ENCODE measurements at regions not wholly inside any gene's neighbourhood (a gene's known extent, or its start where the extent isn't known, plus 50 kb on each side); places are given as distances from the start of the nearest gene placed in this dataset.

- Histone ChIP-seq H3K79me1 (ENCODE audit: low read length) (no peaks in the 10 kb centered on the region), H3K23ac (ENCODE audit: low read length) (no peak overlapping the region), H3K56ac (ENCODE audit: low read length) (no peak overlapping the region), H3K4me1 (ENCODE audit: control insufficient read depth, low read depth, low read length) (no peaks in the 10 kb centered on the region), H3K27ac (ENCODE audit: low read depth, low read length) (no peak overlapping the region), H3K4ac (ENCODE audit: low read depth, low read length) (no peak overlapping the region), H3K27me3 (ENCODE audit: insufficient read depth, low read length, poor library complexity) (no peaks in the 10 kb centered on the region), H4K8ac (ENCODE audit: low read depth, low read length) (no peak overlapping the region), H2AK5ac (ENCODE audit: low read length) (no peak overlapping the region), H2BK120ac (ENCODE audit: low read depth, low read length) (no peak overlapping the region), H3K18ac (ENCODE audit: low read length) (no peak overlapping the region), H3K9ac (ENCODE audit: low read length) (no peak overlapping the region), H3K4me2 (ENCODE audit: low read length) (no peak overlapping the region), H3K36me3 (ENCODE audit: control insufficient read depth, insufficient read depth, low read length) (no peaks in the 10 kb centered on the region), H4K5ac (ENCODE audit: low read length) (no peak overlapping the region), H2BK15ac (replicated peaks; ENCODE audit: low read depth) (no peak overlapping the region), H3K79me2 (ENCODE audit: control insufficient read depth, insufficient read depth, low read length) (no peaks in the 10 kb centered on the region), H2BK5ac (ENCODE audit: low read length) (no peak overlapping the region), H3K4me3 (ENCODE audit: low read length) (no peak overlapping the region)
- no CpG with 5 or more reads among the region's 1 CpG for WGBS (ENCODE audit: extremely low coverage, insufficient coverage, low lambda C conversion rate)
- no peak for DNase-seq
These were observed 723.8 kb downstream of the TUSC7 start for GRCh38 chr3:117433427-117433826.

GRCh38 chr3:117434661-117435412, 725.3 kb downstream of the TUSC7 start:
- H2AK5ac ChIP-seq (ENCODE audit: low read length): no peak overlapping the region
- H3K4me3 ChIP-seq (ENCODE audit: low read length): no peak overlapping the region
- no peak overlapping the region for H2BK120ac ChIP-seq (ENCODE audit: low read depth, low read length)
- H2BK15ac ChIP-seq (replicated peaks; ENCODE audit: low read depth): no peak overlapping the region
- no peaks in the 10 kb centered on the region for H3K4me1 ChIP-seq (ENCODE audit: control insufficient read depth, low read depth, low read length)
- no peak overlapping the region for H3K23ac ChIP-seq (ENCODE audit: low read length)
- H3K79me2 ChIP-seq (ENCODE audit: control insufficient read depth, insufficient read depth, low read length): no peaks in the 10 kb centered on the region
- H4K5ac ChIP-seq (ENCODE audit: low read length): no peak overlapping the region
- no peak for DNase-seq
- no peak overlapping the region for H3K18ac ChIP-seq (ENCODE audit: low read length)
- H3K4me2 ChIP-seq (ENCODE audit: low read length): no peak overlapping the region
- H3K36me3 ChIP-seq (ENCODE audit: control insufficient read depth, insufficient read depth, low read length): no peaks in the 10 kb centered on the region
- H3K27me3 ChIP-seq (ENCODE audit: insufficient read depth, low read length, poor library complexity): no peaks in the 10 kb centered on the region
- H3K4ac ChIP-seq (ENCODE audit: low read depth, low read length): no peak overlapping the region
- H4K8ac ChIP-seq (ENCODE audit: low read depth, low read length): no peak overlapping the region
- no peak overlapping the region for H3K27ac ChIP-seq (ENCODE audit: low read depth, low read length)
- no peak overlapping the region for H3K9ac ChIP-seq (ENCODE audit: low read length)
- no peaks in the 10 kb centered on the region for H3K79me1 ChIP-seq (ENCODE audit: low read length)
- no peak overlapping the region for H2BK5ac ChIP-seq (ENCODE audit: low read length)
- no peak overlapping the region for H3K56ac ChIP-seq (ENCODE audit: low read length)

GRCh38 chr3:117435506-117435905, 725.9 kb downstream of the TUSC7 start:
- Histone ChIP-seq H3K79me1 (ENCODE audit: low read length) (no peaks in the 10 kb centered on the region), H3K27ac (ENCODE audit: low read depth, low read length) (no peak overlapping the region), H4K5ac (ENCODE audit: low read length) (no peak overlapping the region), H2BK5ac (ENCODE audit: low read length) (no peak overlapping the region), H3K79me2 (ENCODE audit: control insufficient read depth, insufficient read depth, low read length) (no peaks in the 10 kb centered on the region), H3K4me1 (ENCODE audit: control insufficient read depth, low read depth, low read length) (no peaks in the 10 kb centered on the region), H2AK5ac (ENCODE audit: low read length) (no peak overlapping the region), H3K9ac (ENCODE audit: low read length) (no peak overlapping the region), H3K36me3 (ENCODE audit: control insufficient read depth, insufficient read depth, low read length) (no peaks in the 10 kb centered on the region), H3K4me3 (ENCODE audit: low read length) (no peak overlapping the region), H2BK120ac (ENCODE audit: low read depth, low read length) (no peak overlapping the region), H3K56ac (ENCODE audit: low read length) (no peak overlapping the region), H3K4ac (ENCODE audit: low read depth, low read length) (no peak overlapping the region), H3K23ac (ENCODE audit: low read length) (no peak overlapping the region), H3K27me3 (ENCODE audit: insufficient read depth, low read length, poor library complexity) (no peaks in the 10 kb centered on the region), H3K4me2 (ENCODE audit: low read length) (no peak overlapping the region), H2BK15ac (replicated peaks; ENCODE audit: low read depth) (no peak overlapping the region), H3K18ac (ENCODE audit: low read length) (no peak overlapping the region), H4K8ac (ENCODE audit: low read depth, low read length) (no peak overlapping the region)
- WGBS (ENCODE audit: extremely low coverage, insufficient coverage, low lambda C conversion rate): no CpG with 5 or more reads among the region's 6 CpGs
- DNase-seq: no peak

- Histone ChIP-seq H3K18ac (ENCODE audit: low read length) (no peak overlapping the region), H4K8ac (ENCODE audit: low read depth, low read length) (no peak overlapping the region), H3K4me3 (ENCODE audit: low read length) (no peak overlapping the region), H3K9ac (ENCODE audit: low read length) (no peak overlapping the region), H3K79me2 (ENCODE audit: control insufficient read depth, insufficient read depth, low read length) (no peaks in the 10 kb centered on the region), H4K5ac (ENCODE audit: low read length) (no peak overlapping the region), H3K36me3 (ENCODE audit: control insufficient read depth, insufficient read depth, low read length) (no peaks in the 10 kb centered on the region), H2BK120ac (ENCODE audit: low read depth, low read length) (no peak overlapping the region), H3K27me3 (ENCODE audit: insufficient read depth, low read length, poor library complexity) (no peaks in the 10 kb centered on the region), H3K4me2 (ENCODE audit: low read length) (no peak overlapping the region), H2BK15ac (replicated peaks; ENCODE audit: low read depth) (no peak overlapping the region), H3K79me1 (ENCODE audit: low read length) (no peaks in the 10 kb centered on the region), H2BK5ac (ENCODE audit: low read length) (no peak overlapping the region), H3K23ac (ENCODE audit: low read length) (no peak overlapping the region), H3K56ac (ENCODE audit: low read length) (no peak overlapping the region), H3K4me1 (ENCODE audit: control insufficient read depth, low read depth, low read length) (no peaks in the 10 kb centered on the region), H3K27ac (ENCODE audit: low read depth, low read length) (no peak overlapping the region), H3K4ac (ENCODE audit: low read depth, low read length) (no peak overlapping the region), H2AK5ac (ENCODE audit: low read length) (no peak overlapping the region)
- no CpG with 5 or more reads among the region's 3 CpGs for WGBS (ENCODE audit: extremely low coverage, insufficient coverage, low lambda C conversion rate)
- DNase-seq: peak; percentile 71
These were observed 730.2 kb downstream of the TUSC7 start for GRCh38 chr3:117439812-117440211.

GRCh38 chr3:117441851-117442250, 732.3 kb downstream of the TUSC7 start:
- no peak overlapping the region for H4K8ac ChIP-seq (ENCODE audit: low read depth, low read length)
- H3K27me3 ChIP-seq (ENCODE audit: insufficient read depth, low read length, poor library complexity): no peaks in the 10 kb centered on the region
- H3K36me3 ChIP-seq (ENCODE audit: control insufficient read depth, insufficient read depth, low read length): no peaks in the 10 kb centered on the region
- WGBS (ENCODE audit: extremely low coverage, insufficient coverage, low lambda C conversion rate): no CpG with 5 or more reads among the region's 4 CpGs
- no peak overlapping the region for H3K9ac ChIP-seq (ENCODE audit: low read length)
- no peak overlapping the region for H2BK15ac ChIP-seq (replicated peaks; ENCODE audit: low read depth)
- H3K4me3 ChIP-seq (ENCODE audit: low read length): no peak overlapping the region
- H3K4me1 ChIP-seq (ENCODE audit: control insufficient read depth, low read depth, low read length): no peaks in the 10 kb centered on the region
- H3K79me2 ChIP-seq (ENCODE audit: control insufficient read depth, insufficient read depth, low read length): no peaks in the 10 kb centered on the region
- no peak overlapping the region for H3K23ac ChIP-seq (ENCODE audit: low read length)
- H4K5ac ChIP-seq (ENCODE audit: low read length): no peak overlapping the region
- no peak for DNase-seq
- no peak overlapping the region for H2AK5ac ChIP-seq (ENCODE audit: low read length)
- no peak overlapping the region for H2BK5ac ChIP-seq (ENCODE audit: low read length)
- no peak overlapping the region for H3K4me2 ChIP-seq (ENCODE audit: low read length)
- H3K18ac ChIP-seq (ENCODE audit: low read length): no peak overlapping the region
- H2BK120ac ChIP-seq (ENCODE audit: low read depth, low read length): no peak overlapping the region
- H3K79me1 ChIP-seq (ENCODE audit: low read length): no peaks in the 10 kb centered on the region
- H3K4ac ChIP-seq (ENCODE audit: low read depth, low read length): no peak overlapping the region
- no peak overlapping the region for H3K56ac ChIP-seq (ENCODE audit: low read length)
- H3K27ac ChIP-seq (ENCODE audit: low read depth, low read length): no peak overlapping the region

- Histone ChIP-seq H3K18ac (ENCODE audit: low read length) (no peak overlapping the region), H3K79me1 (ENCODE audit: low read length) (no peaks in the 10 kb centered on the region), H3K4me3 (ENCODE audit: low read length) (no peak overlapping the region), H3K4me1 (ENCODE audit: control insufficient read depth, low read depth, low read length) (no peaks in the 10 kb centered on the region), H3K4ac (ENCODE audit: low read depth, low read length) (no peak overlapping the region), H4K5ac (ENCODE audit: low read length) (no peak overlapping the region), H3K9ac (ENCODE audit: low read length) (no peak overlapping the region), H3K23ac (ENCODE audit: low read length) (no peak overlapping the region), H2AK5ac (ENCODE audit: low read length) (no peak overlapping the region), H2BK15ac (replicated peaks; ENCODE audit: low read depth) (no peak overlapping the region), H3K79me2 (ENCODE audit: control insufficient read depth, insufficient read depth, low read length) (no peaks in the 10 kb centered on the region), H3K27ac (ENCODE audit: low read depth, low read length) (no peak overlapping the region), H2BK120ac (ENCODE audit: low read depth, low read length) (no peak overlapping the region), H3K36me3 (ENCODE audit: control insufficient read depth, insufficient read depth, low read length) (no peaks in the 10 kb centered on the region), H3K27me3 (ENCODE audit: insufficient read depth, low read length, poor library complexity) (no peaks in the 10 kb centered on the region), H3K56ac (ENCODE audit: low read length) (no peak overlapping the region), H3K4me2 (ENCODE audit: low read length) (no peak overlapping the region), H4K8ac (ENCODE audit: low read depth, low read length) (no peak overlapping the region), H2BK5ac (ENCODE audit: low read length) (no peak overlapping the region)
- no peak for DNase-seq
- WGBS (ENCODE audit: extremely low coverage, insufficient coverage, low lambda C conversion rate): no CpG with 5 or more reads among the region's 4 CpGs
These were observed 733.0 kb downstream of the TUSC7 start for GRCh38 chr3:117442566-117442965.

Data from mesendoderm (in vitro differentiated cells).